ENCODE measurements at regions not wholly inside any gene's neighbourhood (a gene's known extent, or its start where the extent isn't known, plus 50 kb on each side); places are given as distances from the start of the nearest gene placed in this dataset.

- DNase-seq = no peak
Observed at GRCh38 chr9:82332018-82332773, 343.6 kb downstream of the SPATA31D1 start.

GRCh38 chr9:82332774-82333152, 344.2 kb downstream of the SPATA31D1 start:
- DNase-seq = no peak

- no peak for DNase-seq
Observed at GRCh38 chr9:82333671-82334070, 345.1 kb downstream of the SPATA31D1 start.

DNA sequence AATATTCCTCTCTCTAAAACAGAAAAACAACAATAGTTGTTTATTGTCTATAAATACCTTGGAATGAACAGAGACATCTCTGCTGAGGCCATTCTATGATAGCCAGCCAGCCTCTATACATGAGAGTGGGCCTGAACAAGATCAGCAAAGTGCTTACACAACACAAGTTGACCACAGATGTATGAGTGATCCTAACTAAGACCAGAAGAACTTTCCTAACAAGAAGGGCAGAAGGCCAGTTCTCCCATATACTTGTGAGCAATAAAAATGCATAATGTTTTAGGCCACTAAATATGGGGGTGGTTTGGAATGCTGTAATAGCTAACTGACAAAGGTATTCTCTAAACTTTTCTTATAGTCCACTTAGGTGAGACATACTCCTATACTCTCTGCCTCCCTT, 345.7 kb downstream of the SPATA31D1 start:
- no peak for DNase-seq

DNA sequence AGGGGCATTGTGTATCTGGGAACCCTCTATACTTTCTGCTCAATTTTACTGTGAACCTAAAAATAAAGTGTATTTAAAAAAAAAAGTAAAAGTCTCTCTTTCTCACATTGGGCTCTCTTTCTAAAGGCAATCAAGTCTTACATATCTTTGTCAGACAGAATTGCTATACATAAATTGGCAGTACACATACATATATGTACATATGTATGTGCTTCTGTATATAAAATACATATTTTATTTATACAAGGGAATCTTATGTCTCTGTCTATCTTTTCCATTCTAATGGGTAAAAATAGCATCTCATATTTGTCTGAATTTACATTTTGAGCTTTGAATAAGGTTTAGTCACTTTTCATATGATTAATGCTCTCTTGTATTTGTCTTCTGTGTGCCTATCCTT, 348.8 kb downstream of the SPATA31D1 start:
- no peak for DNase-seq

DNA sequence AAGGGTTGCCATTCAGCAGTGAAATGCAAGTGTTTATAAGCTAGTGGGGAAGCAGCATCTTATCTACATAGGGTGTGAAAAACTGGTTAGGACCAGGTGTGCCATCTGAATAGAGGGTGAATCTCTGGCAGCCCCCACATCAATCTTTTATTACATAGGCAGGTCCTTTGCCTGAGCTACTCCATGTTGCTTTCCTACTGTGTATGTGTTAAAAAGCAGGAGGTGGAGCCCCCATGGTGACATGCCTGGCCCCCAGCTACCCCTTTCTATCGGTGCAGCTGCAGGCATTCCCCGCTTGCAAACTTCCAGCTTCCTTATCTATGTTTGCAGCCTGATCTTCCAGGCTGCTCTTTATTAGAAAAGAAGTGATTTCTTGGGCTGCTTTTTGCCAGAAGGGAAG, 353.5 kb downstream of the SPATA31D1 start:
- DNase-seq = no peak

DNA sequence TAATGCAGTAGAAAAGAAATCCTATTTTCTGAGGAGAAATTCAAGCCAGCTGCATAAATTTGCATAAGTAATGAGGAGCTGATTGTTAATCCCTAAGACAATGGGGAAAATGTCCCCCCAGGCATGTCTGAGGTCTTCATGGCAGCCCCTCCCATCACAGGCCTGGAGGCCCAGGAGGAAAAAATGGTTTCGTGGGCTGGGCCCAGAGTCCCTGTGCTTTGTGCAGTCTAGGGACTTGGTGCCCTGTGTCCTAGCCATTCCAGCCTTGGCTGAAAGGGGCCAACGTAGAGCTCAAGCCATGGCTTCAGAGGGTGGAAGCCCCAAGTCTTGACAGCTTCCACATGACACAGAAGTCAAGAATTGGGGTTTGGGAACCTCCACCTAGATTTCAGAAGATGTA, 357.5 kb downstream of the SPATA31D1 start:
- DNase-seq = no peak

DNA sequence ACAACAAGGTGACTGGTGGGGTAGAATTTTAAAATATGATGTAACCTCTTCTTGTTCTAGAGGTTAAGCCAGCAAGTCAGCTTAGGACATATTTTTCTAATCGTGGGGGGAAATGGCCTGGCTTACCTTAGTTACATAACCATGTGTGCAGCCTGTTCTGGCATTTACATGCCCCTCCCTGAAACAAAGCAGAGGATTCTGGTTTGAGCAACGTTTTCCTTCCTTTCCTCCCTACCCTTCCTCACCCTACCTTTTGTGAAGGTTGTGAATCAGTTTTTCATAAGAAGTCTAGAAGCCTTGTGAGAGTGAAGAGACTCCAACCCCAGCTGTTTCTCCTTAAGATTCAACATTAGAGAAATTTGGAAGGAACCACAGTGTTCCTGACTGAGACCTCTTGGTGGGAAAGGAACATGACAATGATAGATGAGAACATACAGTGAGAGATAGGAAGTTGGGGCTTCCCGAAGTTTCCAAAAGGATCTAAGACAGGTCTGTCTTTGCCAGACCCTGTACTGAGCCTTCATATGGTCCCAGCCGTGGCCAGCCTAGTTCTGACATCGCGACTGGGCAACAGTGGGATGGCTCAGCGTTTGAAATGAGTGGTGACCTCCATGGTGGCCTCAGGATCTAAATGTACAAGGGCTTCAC, 365.2 kb downstream of the SPATA31D1 start:
- no peak for DNase-seq

DNA sequence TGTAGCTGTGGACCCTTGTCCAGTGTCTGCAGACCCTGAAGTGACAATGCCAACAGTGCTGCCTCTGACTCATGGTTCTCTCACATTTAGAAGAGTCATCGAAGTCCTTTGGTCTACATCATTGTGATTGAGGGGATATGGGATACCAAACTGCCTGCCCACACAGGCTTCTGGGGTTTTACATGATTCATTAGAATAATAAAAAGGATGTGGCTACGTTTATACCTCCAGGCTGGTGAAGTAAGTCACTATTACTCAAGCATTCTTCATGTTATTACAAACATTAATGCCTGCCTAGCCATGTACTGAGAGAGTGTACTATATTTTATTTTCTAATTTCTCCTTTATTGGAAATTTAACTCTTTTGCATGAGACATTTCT, 365.7 kb downstream of the SPATA31D1 start:
- DNase-seq = no peak

DNA sequence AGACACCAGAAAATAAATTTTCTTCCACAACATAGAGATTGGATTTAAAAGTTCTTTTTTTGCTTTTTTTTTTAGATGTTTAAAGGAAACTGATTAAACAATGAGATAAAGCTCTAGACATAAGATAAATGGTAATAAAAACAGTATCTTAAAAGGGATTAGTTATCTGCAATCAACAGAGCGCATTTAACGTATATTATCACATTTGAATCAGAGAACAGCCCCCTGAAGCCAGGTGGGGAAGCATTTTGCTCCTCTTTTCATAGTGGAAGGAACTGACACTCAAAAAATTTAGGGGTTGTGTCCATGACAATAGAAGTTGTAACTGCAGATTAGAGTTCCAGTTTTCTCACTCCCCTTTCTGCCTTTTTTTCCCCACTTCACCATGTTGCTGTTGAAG, 367.6 kb downstream of the SPATA31D1 start:
- no peak for DNase-seq

DNA sequence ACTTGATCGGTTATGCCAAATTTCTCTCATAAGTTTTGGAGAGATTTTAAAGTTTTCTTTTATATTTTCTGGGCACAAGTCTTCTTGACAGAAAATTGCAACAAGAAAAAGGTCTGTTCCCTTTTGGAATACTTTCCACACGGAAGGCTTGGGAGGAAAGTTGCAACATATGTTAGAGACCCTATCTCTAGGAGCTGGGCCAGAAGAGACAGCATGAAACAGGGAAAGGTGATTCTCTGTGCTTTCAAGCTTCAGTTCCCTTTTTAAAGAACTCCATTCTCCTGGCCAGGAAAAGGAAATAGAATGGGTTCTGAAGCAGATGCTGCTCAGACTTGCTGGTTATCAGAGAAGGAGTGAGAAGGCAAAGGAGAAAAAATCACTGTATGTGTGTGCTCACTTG, 368.3 kb downstream of the SPATA31D1 start:
- DNase-seq = no peak

DNA sequence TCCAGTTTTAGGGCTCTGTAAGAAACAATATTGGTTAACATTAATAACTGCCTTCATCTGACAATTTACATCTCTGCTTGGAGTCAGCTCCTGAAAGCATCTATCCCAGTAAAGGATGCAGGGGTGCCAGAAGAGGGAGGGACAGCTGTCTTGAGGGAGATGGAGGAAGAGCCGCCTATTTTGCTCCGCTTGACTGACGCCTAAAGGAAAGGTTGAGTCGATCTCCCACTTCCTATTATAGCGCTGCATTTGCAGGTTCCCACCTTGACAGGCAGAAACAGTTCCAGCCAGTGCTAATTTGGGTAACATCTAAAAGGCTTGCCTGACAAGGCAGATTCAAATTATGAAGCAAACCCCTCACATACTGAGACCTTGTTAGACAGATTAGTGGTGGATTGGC, 374.6 kb downstream of the SPATA31D1 start:
- no peak for DNase-seq

- no peak for DNase-seq
Observed at GRCh38 chr9:82363682-82364081, 375.1 kb downstream of the SPATA31D1 start.

DNA sequence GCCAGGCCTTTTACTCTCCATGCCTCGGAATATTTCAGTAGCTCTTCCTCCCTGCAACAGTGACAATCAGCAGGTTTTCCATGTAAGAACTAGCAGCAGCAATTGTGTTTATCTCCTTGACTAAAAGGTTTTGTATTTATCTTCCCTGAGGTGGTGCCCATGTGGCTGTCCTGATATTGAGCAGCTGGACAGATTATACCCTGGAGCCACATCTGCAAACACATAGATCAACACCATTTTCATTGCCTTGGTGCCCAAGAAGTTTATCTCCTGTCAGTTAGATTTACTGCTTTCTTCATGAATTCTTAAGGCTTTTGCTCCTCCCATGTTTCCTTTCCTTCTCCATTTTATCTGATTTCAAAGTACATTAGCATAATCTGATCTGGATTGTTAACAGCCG, 378.4 kb downstream of the SPATA31D1 start:
- no peak for DNase-seq

DNA sequence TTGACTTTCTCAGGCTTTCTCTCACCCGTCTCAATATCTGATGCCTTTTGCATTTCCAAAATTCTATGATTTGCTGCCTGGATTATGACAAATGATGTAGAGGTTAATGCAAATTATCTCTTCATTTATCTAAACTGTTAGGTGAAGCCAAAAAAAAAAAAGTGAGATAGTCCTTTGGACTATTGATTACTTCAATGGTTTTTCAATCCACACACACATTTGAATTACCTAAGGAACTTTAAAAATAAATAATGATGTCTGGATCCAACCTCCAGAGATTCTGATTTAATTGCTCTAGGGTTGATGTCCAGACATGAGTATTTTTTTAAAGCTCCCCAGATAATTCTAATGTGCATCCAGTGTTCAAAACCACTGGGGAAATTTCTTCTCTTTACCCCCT, 379.4 kb downstream of the SPATA31D1 start:
- DNase-seq = no peak

DNA sequence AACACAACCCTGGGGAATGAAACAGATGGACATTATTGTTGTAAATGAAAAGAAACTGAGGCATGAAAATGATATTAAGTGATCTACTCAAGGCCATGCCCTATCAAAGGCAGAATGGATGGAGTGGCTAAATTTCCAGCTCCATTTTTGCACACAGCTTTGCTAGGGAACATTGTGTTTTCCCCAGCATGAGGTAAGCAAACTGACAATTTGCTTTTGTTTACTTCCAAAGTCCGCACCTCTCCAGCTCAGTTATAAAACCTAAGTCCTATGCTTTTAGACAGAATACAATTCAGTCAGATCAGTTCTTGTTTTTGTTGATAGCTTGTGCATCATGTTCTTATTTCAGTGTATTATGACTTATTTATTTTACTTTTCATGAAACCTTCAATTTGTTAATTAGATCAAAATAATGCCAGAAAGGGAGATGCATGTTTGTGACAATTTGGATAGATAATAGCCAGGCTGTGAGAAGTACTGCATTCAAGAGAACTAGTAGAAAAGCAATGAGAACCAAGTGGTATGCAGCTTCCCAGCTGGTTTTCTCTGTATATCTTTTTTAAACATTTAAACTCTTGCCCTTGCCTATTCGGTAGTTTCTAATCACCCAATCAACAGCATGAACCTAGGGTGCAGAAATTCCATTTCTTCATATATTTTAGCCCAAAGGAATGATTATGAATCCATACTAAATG, 380.8 kb downstream of the SPATA31D1 start:
- DNase-seq = no peak

GRCh38 chr9:82375041-82375440, 386.5 kb downstream of the SPATA31D1 start:
- no peak for DNase-seq

DNA sequence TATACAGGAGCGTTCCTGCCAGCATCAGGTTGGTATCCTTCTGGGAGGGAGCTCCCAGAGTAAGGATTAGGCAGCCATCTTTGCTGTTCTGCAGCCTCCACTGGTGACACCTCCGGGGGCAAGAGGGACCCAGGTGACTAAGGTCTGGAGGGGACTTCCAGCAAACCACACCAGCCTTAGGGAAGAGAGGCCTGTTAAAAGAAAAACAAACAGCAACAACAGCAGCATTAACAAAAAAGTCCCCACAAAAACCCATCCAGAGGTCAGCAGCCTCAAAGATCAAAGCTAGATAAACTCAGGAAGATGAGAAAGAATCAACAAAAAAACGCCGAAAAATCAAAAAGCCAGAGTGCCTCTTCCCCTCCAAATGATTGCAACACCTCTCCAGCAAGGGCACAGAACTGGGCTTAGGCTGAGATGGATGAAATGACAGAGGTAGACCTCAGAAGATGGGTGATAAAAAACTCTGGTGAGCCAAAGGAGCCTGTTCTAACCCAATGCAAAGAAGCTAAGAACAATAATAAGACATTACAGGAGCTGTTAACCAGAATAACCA, 388.2 kb downstream of the SPATA31D1 start:
- no peak for DNase-seq

- no peak for DNase-seq
Observed at GRCh38 chr9:82382887-82383616, 394.5 kb downstream of the SPATA31D1 start.

DNA sequence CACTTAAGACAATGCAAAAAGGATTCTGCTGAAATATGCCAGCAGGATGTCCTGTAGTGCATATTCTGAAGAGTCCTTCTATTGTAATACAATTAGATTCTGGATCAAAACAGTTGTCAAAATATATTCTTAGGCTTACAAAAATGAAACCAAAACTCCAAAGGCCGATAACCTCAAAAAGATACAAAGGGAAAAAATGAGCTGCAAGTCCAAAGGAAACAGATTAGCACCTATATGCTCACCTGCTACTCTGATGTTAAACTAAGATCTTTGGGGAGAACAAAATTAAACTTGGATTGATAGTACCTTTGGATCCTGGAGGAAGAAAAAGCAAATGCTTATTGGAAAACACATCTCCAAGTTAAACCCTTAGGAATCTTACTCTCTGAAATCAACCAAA, 397.1 kb downstream of the SPATA31D1 start:
- no peak for DNase-seq

- DNase-seq = no peak
Observed at GRCh38 chr9:82397534-82397933, 409.0 kb downstream of the SPATA31D1 start.

- DNase-seq = no peak
Observed at GRCh38 chr9:82404196-82404870, 415.8 kb downstream of the SPATA31D1 start.

DNA sequence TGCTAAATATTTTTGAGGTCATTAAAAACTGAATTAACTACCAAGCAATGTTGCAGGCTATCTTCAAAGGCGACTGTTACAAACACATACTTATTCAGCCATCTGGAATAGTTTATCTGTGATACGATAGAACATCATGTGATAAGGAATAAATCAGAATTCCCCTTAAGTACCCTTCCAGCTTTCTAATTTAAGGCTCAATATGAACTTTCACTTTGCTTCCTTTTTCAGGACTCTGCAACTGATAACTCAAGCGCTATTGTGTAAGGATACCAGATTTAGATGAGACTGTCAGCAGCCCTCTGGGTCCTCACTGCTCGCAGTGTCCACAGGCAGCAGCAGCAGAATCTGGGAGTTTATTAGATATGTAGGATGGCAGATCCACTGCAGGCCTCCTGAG, 416.3 kb downstream of the SPATA31D1 start:
- no peak for DNase-seq
